ENCODE measurements at regions not wholly inside any gene's neighbourhood (a gene's known extent, or its start where the extent isn't known, plus 50 kb on each side); places are given as distances from the start of the nearest gene placed in this dataset.

- TF ChIP-seq, protein P1, sequence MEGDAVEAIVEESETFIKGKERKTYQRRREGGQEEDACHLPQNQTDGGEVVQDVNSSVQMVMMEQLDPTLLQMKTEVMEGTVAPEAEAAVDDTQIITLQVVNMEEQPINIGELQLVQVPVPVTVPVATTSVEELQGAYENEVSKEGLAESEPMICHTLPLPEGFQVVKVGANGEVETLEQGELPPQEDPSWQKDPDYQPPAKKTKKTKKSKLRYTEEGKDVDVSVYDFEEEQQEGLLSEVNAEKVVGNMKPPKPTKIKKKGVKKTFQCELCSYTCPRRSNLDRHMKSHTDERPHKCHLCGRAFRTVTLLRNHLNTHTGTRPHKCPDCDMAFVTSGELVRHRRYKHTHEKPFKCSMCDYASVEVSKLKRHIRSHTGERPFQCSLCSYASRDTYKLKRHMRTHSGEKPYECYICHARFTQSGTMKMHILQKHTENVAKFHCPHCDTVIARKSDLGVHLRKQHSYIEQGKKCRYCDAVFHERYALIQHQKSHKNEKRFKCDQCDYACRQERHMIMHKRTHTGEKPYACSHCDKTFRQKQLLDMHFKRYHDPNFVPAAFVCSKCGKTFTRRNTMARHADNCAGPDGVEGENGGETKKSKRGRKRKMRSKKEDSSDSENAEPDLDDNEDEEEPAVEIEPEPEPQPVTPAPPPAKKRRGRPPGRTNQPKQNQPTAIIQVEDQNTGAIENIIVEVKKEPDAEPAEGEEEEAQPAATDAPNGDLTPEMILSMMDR (IDR thresholded peaks at IDR 0.05): no peak
- no peak for TF ChIP-seq EZH2 (IDR thresholded peaks at IDR 0.05; ENCODE audit: borderline replicate concordance, insufficient read depth, low read depth, low read length, poor library complexity, severe bottlenecking)
Observed at GRCh38 chr5:123786411-123786810, 274.4 kb downstream of the CSNK1G3 start.
